K562 (cell line): ENCODE measurements at regions not wholly inside any gene's neighbourhood (a gene's known extent, or its start where the extent isn't known, plus 50 kb on each side); places are given as distances from the start of the nearest gene placed in this dataset.

ENCODE experiments used
- BRF2 ChIP-seq: IDR thresholded peaks from 3 replicates; pipeline ENCODE4 v1.6.1; 2011; ENCODE audit warnings: borderline replicate concordance, mild to moderate bottlenecking; ENCODE audit not compliant: insufficient read length, insufficient read depth
- ESRRA ChIP-seq: fragments of 450-650 bp; IDR thresholded peaks from 2 replicates; pipeline ENCODE4 v1.6.1; 2014; ENCODE audit warnings: low read depth, mild to moderate bottlenecking, moderate library complexity, borderline replicate concordance
- KDM1A ChIP-seq, 2 experiments: fragments of 450-650 bp; IDR thresholded peaks; 2 replicates each; pipeline ENCODE4 v1.6.1; 2016; ENCODE audit warnings: mild to moderate bottlenecking in 2 of 2
- MAFG ChIP-seq: fragments of 450-650 bp; conservative IDR thresholded peaks from 2 replicates; pipeline ENCODE4 v1.6.1; 2016; ENCODE audit warnings: missing genetic modification characterization, missing compliant biosample characterization
- MAZ ChIP-seq, 2 experiments: fragments of 450-650 bp in 1 of 2; sonication (generic) in 1 of 2; formaldehyde crosslinking; IDR thresholded peaks in 1 of 2; conservative IDR thresholded peaks in 1 of 2; 2 replicates each; pipeline versions ENCODE4 v1.4.0 to v1.5.0; 2020; ENCODE audit warnings: mild to moderate bottlenecking in 1 of 2, missing genetic modification reagents in 1 of 2
- NR2C1 ChIP-seq, 2 experiments: fragments of 450-650 bp; IDR thresholded peaks; 2 replicates each; pipeline ENCODE4 v1.6.1; 2017; ENCODE audit warnings: mild to moderate bottlenecking in 2 of 2, antibody characterized with exemption in 1 of 2, inconsistent platforms in 1 of 2, missing compliant biosample characterization in 1 of 2, missing genetic modification characterization in 1 of 2
- TSHZ1 ChIP-seq: fragments of 250-450 bp; sonication (Bioruptor Pico); IDR thresholded peaks from 2 replicates; pipeline ENCODE4 v1.4.0; 2020; ENCODE audit warnings: mild to moderate bottlenecking, moderate library complexity
- ZNF175 ChIP-seq: fragments of 200-800 bp; sonication (Bioruptor generic); IDR thresholded peaks from 2 replicates; pipeline ENCODE4 v1.6.1; 2016; ENCODE audit warnings: low read depth, mild to moderate bottlenecking, missing genetic modification characterization, missing compliant biosample characterization

GRCh38 chr2:64844087-64844486, 145.1 kb upstream of the SLC1A4 start (continued):
- TF ChIP-seq TSHZ1: no peak
- no peak for TF ChIP-seq ZNF175
- no peak for TF ChIP-seq NR2C1 (IDR thresholded peaks at IDR 0.05)
- TF ChIP-seq NR2C1 (tag; IDR thresholded peaks at IDR 0.05): no peak
- no peak for TF ChIP-seq KDM1A (IDR thresholded peaks at IDR 0.05)
- no peak for TF ChIP-seq MAFG (tag)
- TF ChIP-seq MAZ (CRISPR knock-in tag; conservative IDR thresholded peaks at IDR 0.05 in 1 of 2, IDR thresholded peaks at IDR 0.05 in 1 of 2): no peak
- no peak for TF ChIP-seq BRF2
- peak; percentile 52; the same call in 1 of the 2 replicates for TF ChIP-seq ESRRA
